Adrenal gland (tissue), 5 donors: ENCODE measurements at regions not wholly inside any gene's neighbourhood (a gene's known extent, or its start where the extent isn't known, plus 50 kb on each side); places are given as distances from the start of the nearest gene placed in this dataset.

ENCODE experiments used
- CTCF ChIP-seq, 6 experiments: fragments of 450-650 bp in 4 of 6; fragments of 200-600 bp in 2 of 6; sonication (generic) in 1 of 6; IDR thresholded peaks; 1 replicate in 5 of 6; 2 replicates in 1 of 6; pipeline versions ENCODE4 v1.5.1 to v1.8.0; 2016 to 2021; ENCODE audit warnings: antibody characterized with exemption in 6 of 6, mild to moderate bottlenecking in 2 of 6, moderate library complexity in 1 of 6
- POLR2A ChIP-seq, 2 donors: fragments of 450-650 bp; IDR thresholded peaks; one replicate each; pipeline ENCODE4 v1.6.1; 2017; ENCODE audit warnings: antibody characterized with exemption in 2 of 2, mild to moderate bottlenecking in 2 of 2, moderate library complexity in 1 of 2
- donor health status: DM: no; HTN: no; CAD: no.

GRCh38 chr5:155831491-155831890 lies 495.5 kb upstream of the SGCD start:
- TF ChIP-seq CTCF (IDR thresholded peaks at IDR 0.05): no peak
- no peak for TF ChIP-seq POLR2A (IDR thresholded peaks at IDR 0.05)
